Peyer's patch (tissue), 4 donors: ENCODE measurements at regions not wholly inside any gene's neighbourhood (a gene's known extent, or its start where the extent isn't known, plus 50 kb on each side); places are given as distances from the start of the nearest gene placed in this dataset.

Experiments used
- CTCF ChIP-seq, 6 experiments: fragments of 450-650 bp in 4 of 6; fragments of 200-600 bp in 2 of 6; sonication (generic) in 1 of 6; IDR thresholded peaks; one replicate each; pipeline ENCODE4 v1.5.1; 2017 to 2019; ENCODE audit warnings: antibody characterized with exemption in 6 of 6, mild to moderate bottlenecking in 3 of 6, moderate library complexity in 1 of 6
- POLR2A ChIP-seq, 2 donors: fragments of 450-650 bp; IDR thresholded peaks; one replicate each; pipeline ENCODE4 v1.5.1; 2017; ENCODE audit warnings: antibody characterized with exemption in 2 of 2, mild to moderate bottlenecking in 2 of 2, moderate library complexity in 2 of 2

GRCh38 chr2:189304360-189304759 lies 124.8 kb upstream of the COL5A2 start:
- TF ChIP-seq CTCF (IDR thresholded peaks at IDR 0.05) = no peak
- no peak for TF ChIP-seq POLR2A (IDR thresholded peaks at IDR 0.05)
